ENCODE measurements at regions not wholly inside any gene's neighbourhood (a gene's known extent, or its start where the extent isn't known, plus 50 kb on each side); places are given as distances from the start of the nearest gene placed in this dataset.

- TF ChIP-seq POLR2A (IDR thresholded peaks at IDR 0.05; ENCODE audit: low read depth, low read length) (no peak), USF2 (IDR thresholded peaks at IDR 0.05; ENCODE audit: borderline replicate concordance, low read depth, low read length) (no peak), CREB1 (IDR thresholded peaks at IDR 0.05; ENCODE audit: low read depth) (no peak), MYB (IDR thresholded peaks at IDR 0.05; ENCODE audit: borderline replicate concordance, low read depth, low read length) (no peak), MTA3 (IDR thresholded peaks at IDR 0.05; ENCODE audit: borderline replicate concordance, low read length) (no peak), NR2C1 (IDR thresholded peaks at IDR 0.05) (no peak), ELK1 (IDR thresholded peaks at IDR 0.05; ENCODE audit: low read depth, low read length) (no peak), POU2F2 (IDR thresholded peaks at IDR 0.05; ENCODE audit: borderline replicate concordance, low read depth, low read length) (no peak)
- no peaks in the 10 kb centered on the region for H4K20me1 ChIP-seq (ENCODE audit: control insufficient read depth, insufficient read depth)
- in situ Hi-C loops (cut with MboI) (no loop called here), intact Hi-C loops (cut with micrococcal nuclease; ENCODE audit: unreplicated experiment) (no loop called here)
- H3K36me3 ChIP-seq (ENCODE audit: control insufficient read depth in 2 of 2, insufficient read depth in 2 of 2, low read length in 1 of 2): no peaks in the 10 kb centered on the region
- H3K4me3 ChIP-seq: no peak overlapping the region
- no peak overlapping the region for H3K4me2 ChIP-seq (ENCODE audit: control insufficient read depth, insufficient read depth)
- BruUV-seq (replicated peaks): no TSS peak
- SMC1A ChIA-PET (ENCODE audit: uncharacterized antibody, unreplicated experiment): interaction anchor here (0.6 kb wide), 1 partner anchor 22 kb away, joined by 3 read pairs; no protein-coding TSS in a partner anchor
- no peaks in the 10 kb centered on the region for H3K27me3 ChIP-seq (replicated peaks in 1 of 2; ENCODE audit: control insufficient read depth in 2 of 2, insufficient read depth in 2 of 2, low read length in 1 of 2)
- ATAC-seq (no peak), DNase-seq (ENCODE audit: low read depth, low spot score) (no peak), FAIRE-seq (no peak)
- POLR2A ChIA-PET: no interaction called here
- 33% methylated on average over 2 of the region's 2 CpGs for WGBS (ENCODE audit: insufficient coverage, insufficient replicate concordance, low lambda C conversion rate, missing lambda C conversion rate)
- CTCF ChIA-PET: interaction anchor here (0.7 kb wide), 1 partner anchor 9 kb away, joined by 3 read pairs; no protein-coding TSS in a partner anchor
- H3K79me2 ChIP-seq (ENCODE audit: control insufficient read depth, insufficient read depth, low read length): no peaks in the 10 kb centered on the region
- H3K27ac ChIP-seq (ENCODE audit: control insufficient read depth, insufficient read depth): no peak overlapping the region
- H3K9ac ChIP-seq (ENCODE audit: control insufficient read depth, insufficient read depth, low read length): no peak overlapping the region
- no peaks in the 10 kb centered on the region for H3K4me1 ChIP-seq (ENCODE audit: control insufficient read depth, insufficient read depth, low read length)
- RAD21 ChIA-PET (ENCODE audit: unreplicated experiment): no interaction called here
- no peak overlapping the region for H2AFZ ChIP-seq (ENCODE audit: control insufficient read depth, low read depth, low read length)
- H3K9me3 ChIP-seq (replicated peaks; ENCODE audit: control insufficient read depth, insufficient read depth, low read length): no peaks in the 10 kb centered on the region
Measured at GRCh38 chr7:138377306-138377705, 82.8 kb upstream of the TRIM24 start.
